ENCODE measurements at regions not wholly inside any gene's neighbourhood (a gene's known extent, or its start where the extent isn't known, plus 50 kb on each side); places are given as distances from the start of the nearest gene placed in this dataset.

DNA sequence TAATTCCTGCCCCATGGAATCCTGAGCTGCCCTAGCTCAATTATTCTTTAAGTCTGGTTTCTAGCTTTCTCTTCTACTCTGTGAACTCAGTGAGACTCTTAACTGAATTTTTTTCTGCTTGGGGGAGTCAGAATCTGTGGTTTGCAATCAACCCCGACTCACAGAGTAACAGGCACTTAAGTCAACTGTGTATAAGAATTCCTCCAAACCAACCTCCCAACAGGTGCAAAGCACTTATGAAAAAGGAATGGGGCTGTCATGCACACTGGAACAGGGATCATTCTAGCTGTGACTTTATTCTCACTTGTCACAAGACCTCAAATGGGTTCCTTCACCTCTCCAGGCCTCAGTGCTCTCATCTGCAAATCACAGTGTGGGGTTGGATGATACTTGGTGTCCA, 60.3 kb upstream of the SYT6 start:
- TF ChIP-seq, protein P1, sequence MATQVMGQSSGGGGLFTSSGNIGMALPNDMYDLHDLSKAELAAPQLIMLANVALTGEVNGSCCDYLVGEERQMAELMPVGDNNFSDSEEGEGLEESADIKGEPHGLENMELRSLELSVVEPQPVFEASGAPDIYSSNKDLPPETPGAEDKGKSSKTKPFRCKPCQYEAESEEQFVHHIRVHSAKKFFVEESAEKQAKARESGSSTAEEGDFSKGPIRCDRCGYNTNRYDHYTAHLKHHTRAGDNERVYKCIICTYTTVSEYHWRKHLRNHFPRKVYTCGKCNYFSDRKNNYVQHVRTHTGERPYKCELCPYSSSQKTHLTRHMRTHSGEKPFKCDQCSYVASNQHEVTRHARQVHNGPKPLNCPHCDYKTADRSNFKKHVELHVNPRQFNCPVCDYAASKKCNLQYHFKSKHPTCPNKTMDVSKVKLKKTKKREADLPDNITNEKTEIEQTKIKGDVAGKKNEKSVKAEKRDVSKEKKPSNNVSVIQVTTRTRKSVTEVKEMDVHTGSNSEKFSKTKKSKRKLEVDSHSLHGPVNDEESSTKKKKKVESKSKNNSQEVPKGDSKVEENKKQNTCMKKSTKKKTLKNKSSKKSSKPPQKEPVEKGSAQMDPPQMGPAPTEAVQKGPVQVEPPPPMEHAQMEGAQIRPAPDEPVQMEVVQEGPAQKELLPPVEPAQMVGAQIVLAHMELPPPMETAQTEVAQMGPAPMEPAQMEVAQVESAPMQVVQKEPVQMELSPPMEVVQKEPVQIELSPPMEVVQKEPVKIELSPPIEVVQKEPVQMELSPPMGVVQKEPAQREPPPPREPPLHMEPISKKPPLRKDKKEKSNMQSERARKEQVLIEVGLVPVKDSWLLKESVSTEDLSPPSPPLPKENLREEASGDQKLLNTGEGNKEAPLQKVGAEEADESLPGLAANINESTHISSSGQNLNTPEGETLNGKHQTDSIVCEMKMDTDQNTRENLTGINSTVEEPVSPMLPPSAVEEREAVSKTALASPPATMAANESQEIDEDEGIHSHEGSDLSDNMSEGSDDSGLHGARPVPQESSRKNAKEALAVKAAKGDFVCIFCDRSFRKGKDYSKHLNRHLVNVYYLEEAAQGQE (IDR thresholded peaks at IDR 0.05; ENCODE audit: borderline replicate concordance) = no peak
- TF ChIP-seq EP300 (conservative IDR thresholded peaks at IDR 0.05; ENCODE audit: poor library complexity, severe bottlenecking) (no peak), POLR2AphosphoS5 (IDR thresholded peaks at IDR 0.05) (no peak), EZH2 (IDR thresholded peaks at IDR 0.05; ENCODE audit: borderline replicate concordance, insufficient read depth, low read length, poor library complexity, severe bottlenecking) (no peak), TAF1 (IDR thresholded peaks at IDR 0.05; ENCODE audit: low read depth) (no peak)
- no peak overlapping the region for H3K9ac ChIP-seq (ENCODE audit: low read length)
- no peaks in the 10 kb centered on the region for H3K79me2 ChIP-seq (replicated peaks; ENCODE audit: insufficient read depth, low read length)
- no peaks in the 10 kb centered on the region for H3K27me3 ChIP-seq (ENCODE audit: insufficient read depth, low read depth, low read length)
- H2AFZ ChIP-seq (ENCODE audit: low read depth, low read length) = no peak overlapping the region
- no peaks in the 10 kb centered on the region for H3F3A ChIP-seq (ENCODE audit: insufficient read depth, low read length, poor library complexity, severe bottlenecking)
- H3K4me2 ChIP-seq (ENCODE audit: low read length) = no peak overlapping the region
- no peak overlapping the region for H3K27ac ChIP-seq (ENCODE audit: low read length)
- no peaks in the 10 kb centered on the region for H3K9me2 ChIP-seq (ENCODE audit: insufficient read depth, low read length)
- H3K9me3 ChIP-seq (ENCODE audit: low read length) = no peaks in the 10 kb centered on the region
- no peaks in the 10 kb centered on the region for H3K36me3 ChIP-seq (ENCODE audit: insufficient read depth, low read length)
- H3K4me3 ChIP-seq (ENCODE audit: low read length) = no peak overlapping the region
- no peaks in the 10 kb centered on the region for H4K20me1 ChIP-seq (ENCODE audit: insufficient read depth)

DNA sequence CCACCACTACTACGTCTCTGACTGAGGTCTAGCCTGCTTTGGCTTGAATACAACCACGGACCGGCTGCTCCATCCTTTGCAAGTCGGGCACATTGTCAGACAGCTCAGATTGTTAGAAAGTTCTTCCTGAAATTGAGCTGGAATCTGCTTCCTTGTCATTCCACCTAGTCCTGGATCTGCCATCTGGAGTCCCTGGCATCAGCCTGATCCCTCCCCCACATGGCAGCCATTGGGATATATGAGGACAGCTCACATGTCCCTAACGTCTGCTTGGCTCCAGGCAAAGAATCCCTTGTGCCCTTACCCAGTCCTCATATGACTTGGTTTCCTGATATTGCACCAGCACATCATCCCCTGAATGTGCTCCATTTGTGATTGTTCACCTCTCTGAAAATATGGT, 56.3 kb upstream of the SYT6 start:
- Histone ChIP-seq H3F3A (ENCODE audit: insufficient read depth, low read length, poor library complexity, severe bottlenecking) (no peaks in the 10 kb centered on the region), H3K9me3 (ENCODE audit: low read length) (no peaks in the 10 kb centered on the region), H3K79me2 (replicated peaks; ENCODE audit: insufficient read depth, low read length) (no peaks in the 10 kb centered on the region), H3K4me3 (ENCODE audit: low read length) (no peak overlapping the region), H3K4me2 (ENCODE audit: low read length) (no peak overlapping the region), H3K27ac (ENCODE audit: low read length) (no peak overlapping the region), H3K9me2 (ENCODE audit: insufficient read depth, low read length) (no peaks in the 10 kb centered on the region), H3K9ac (ENCODE audit: low read length) (no peak overlapping the region), H3K36me3 (ENCODE audit: insufficient read depth, low read length) (no peaks in the 10 kb centered on the region), H3K27me3 (ENCODE audit: insufficient read depth, low read depth, low read length) (no peaks in the 10 kb centered on the region), H4K20me1 (ENCODE audit: insufficient read depth) (no peaks in the 10 kb centered on the region), H2AFZ (ENCODE audit: low read depth, low read length) (no peak overlapping the region)
- no peak for TF ChIP-seq EZH2 (IDR thresholded peaks at IDR 0.05; ENCODE audit: borderline replicate concordance, insufficient read depth, low read length, poor library complexity, severe bottlenecking)

DNA sequence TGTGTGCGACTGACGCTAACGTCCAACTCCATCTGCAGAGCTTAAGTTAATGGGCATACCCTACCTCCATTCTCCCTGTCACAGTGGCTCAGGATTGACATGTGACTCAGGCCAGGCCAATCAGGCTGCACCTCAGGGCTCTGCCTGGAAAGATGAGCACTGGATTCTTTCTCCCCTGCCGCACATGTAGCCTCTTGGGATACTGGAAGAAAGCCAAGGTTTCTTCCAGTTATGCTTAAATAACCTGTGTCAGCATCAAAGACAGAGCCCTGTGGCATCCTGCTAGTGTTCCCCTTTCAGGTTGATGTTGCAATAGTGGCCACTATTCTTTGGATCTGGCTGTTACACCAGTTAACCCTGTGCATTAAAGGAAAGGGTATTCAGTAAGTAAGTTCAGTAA, 55.0 kb upstream of the SYT6 start:
- no peaks in the 10 kb centered on the region for H4K20me1 ChIP-seq (ENCODE audit: insufficient read depth)
- no peaks in the 10 kb centered on the region for H3K9me2 ChIP-seq (ENCODE audit: insufficient read depth, low read length)
- H2AFZ ChIP-seq (ENCODE audit: low read depth, low read length) = no peak overlapping the region
- H3K27me3 ChIP-seq (ENCODE audit: insufficient read depth, low read depth, low read length) = no peaks in the 10 kb centered on the region
- H3K27ac ChIP-seq (ENCODE audit: low read length) = no peak overlapping the region
- no peak overlapping the region for H3K4me3 ChIP-seq (ENCODE audit: low read length)
- H3K79me2 ChIP-seq (replicated peaks; ENCODE audit: insufficient read depth, low read length) = no peaks in the 10 kb centered on the region
- H3K9me3 ChIP-seq (ENCODE audit: low read length) = no peaks in the 10 kb centered on the region
- no peak overlapping the region for H3K4me2 ChIP-seq (ENCODE audit: low read length)
- no peak overlapping the region for H3K9ac ChIP-seq (ENCODE audit: low read length)
- H3F3A ChIP-seq (ENCODE audit: insufficient read depth, low read length, poor library complexity, severe bottlenecking) = no peaks in the 10 kb centered on the region
- TF ChIP-seq TAF1 (IDR thresholded peaks at IDR 0.05; ENCODE audit: low read depth) = no peak
- no peak for TF ChIP-seq EP300 (conservative IDR thresholded peaks at IDR 0.05; ENCODE audit: poor library complexity, severe bottlenecking)
- TF ChIP-seq SMC3 (conservative IDR thresholded peaks at IDR 0.05; ENCODE audit: poor library complexity) = no peak
- TF ChIP-seq POLR2AphosphoS5 (IDR thresholded peaks at IDR 0.05) = no peak
- TF ChIP-seq, protein P2, sequence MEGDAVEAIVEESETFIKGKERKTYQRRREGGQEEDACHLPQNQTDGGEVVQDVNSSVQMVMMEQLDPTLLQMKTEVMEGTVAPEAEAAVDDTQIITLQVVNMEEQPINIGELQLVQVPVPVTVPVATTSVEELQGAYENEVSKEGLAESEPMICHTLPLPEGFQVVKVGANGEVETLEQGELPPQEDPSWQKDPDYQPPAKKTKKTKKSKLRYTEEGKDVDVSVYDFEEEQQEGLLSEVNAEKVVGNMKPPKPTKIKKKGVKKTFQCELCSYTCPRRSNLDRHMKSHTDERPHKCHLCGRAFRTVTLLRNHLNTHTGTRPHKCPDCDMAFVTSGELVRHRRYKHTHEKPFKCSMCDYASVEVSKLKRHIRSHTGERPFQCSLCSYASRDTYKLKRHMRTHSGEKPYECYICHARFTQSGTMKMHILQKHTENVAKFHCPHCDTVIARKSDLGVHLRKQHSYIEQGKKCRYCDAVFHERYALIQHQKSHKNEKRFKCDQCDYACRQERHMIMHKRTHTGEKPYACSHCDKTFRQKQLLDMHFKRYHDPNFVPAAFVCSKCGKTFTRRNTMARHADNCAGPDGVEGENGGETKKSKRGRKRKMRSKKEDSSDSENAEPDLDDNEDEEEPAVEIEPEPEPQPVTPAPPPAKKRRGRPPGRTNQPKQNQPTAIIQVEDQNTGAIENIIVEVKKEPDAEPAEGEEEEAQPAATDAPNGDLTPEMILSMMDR (IDR thresholded peaks at IDR 0.05; ENCODE audit: poor library complexity, severe bottlenecking) = no peak
- no peak for TF ChIP-seq MXI1 (conservative IDR thresholded peaks at IDR 0.05; ENCODE audit: poor library complexity, severe bottlenecking)
- TF ChIP-seq EZH2 (IDR thresholded peaks at IDR 0.05; ENCODE audit: borderline replicate concordance, insufficient read depth, low read length, poor library complexity, severe bottlenecking) = no peak
- TF ChIP-seq, protein P1 (IDR thresholded peaks at IDR 0.05; ENCODE audit: borderline replicate concordance) = no peak
- no peak for TF ChIP-seq RAD21 (conservative IDR thresholded peaks at IDR 0.05)
- H3K36me3 ChIP-seq (ENCODE audit: insufficient read depth, low read length) = no peaks in the 10 kb centered on the region
